D341Med (cell line): ENCODE measurements at regions not wholly inside any gene's neighbourhood (a gene's known extent, or its start where the extent isn't known, plus 50 kb on each side); places are given as distances from the start of the nearest gene placed in this dataset.
"Not testable (repeated sequence)": the region's sequence is repeated elsewhere in the genome, so short reads cannot be mapped to it uniquely, and the experiment has no call there.

ENCODE experiments used
- DNase-seq: peaks from one replicate; pipeline ENCODE4 v3.0.0; 2012; ENCODE audit warnings: low spot score

GRCh38 chr6:27742833-27743573, 169.2 kb downstream of the OR2B2 start:
- no peak for DNase-seq

DNA sequence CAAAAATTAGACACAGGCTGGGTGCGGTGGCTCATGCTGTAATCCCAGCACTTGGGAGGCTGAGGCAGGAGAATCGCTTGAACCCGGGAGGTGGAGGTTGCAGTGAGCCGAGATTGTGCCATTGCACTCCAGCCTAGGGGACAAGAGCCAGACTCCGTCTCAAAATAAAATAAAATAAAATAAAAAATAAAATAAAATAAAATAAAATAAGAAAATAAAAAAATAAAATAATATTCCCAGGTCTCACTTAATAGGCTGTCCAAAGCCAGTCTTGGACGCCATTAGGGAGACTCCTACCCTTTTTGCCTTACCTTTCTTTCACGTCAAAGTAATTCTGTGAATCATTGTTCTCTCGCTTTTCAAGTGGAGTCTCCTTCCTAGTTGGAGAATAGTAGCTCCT, 172.3 kb downstream of the OR2B2 start:
- not testable (repeated sequence) for DNase-seq

- DNase-seq: no peak
Measured at GRCh38 chr6:27736686-27737085, 175.5 kb downstream of the OR2B2 start.

DNA sequence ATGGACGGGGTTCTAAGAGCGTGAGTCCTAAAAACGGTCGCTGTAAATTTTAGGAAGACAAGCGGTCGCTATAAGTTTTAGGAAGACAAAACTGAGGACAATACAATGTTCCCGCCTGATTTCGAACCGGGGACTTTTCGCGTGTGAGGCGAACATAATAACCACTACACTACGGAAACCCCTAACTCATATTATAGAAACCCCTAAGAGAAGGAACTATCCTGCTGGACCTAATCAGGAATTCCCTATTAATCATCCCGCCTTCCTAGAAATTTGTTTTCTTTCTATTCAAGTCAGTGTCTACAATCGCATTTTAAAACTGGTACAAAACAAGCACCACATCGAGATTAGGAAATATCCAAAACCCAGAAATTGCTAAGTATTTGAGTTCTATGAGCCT, 183.8 kb downstream of the OR2B2 start:
- DNase-seq: no peak

- DNase-seq: no peak
Measured at GRCh38 chr6:27726619-27727023, 185.6 kb downstream of the OR2B2 start.

- no peak for DNase-seq
Measured at GRCh38 chr6:27720607-27721580, 191.3 kb downstream of the OR2B2 start.

DNA sequence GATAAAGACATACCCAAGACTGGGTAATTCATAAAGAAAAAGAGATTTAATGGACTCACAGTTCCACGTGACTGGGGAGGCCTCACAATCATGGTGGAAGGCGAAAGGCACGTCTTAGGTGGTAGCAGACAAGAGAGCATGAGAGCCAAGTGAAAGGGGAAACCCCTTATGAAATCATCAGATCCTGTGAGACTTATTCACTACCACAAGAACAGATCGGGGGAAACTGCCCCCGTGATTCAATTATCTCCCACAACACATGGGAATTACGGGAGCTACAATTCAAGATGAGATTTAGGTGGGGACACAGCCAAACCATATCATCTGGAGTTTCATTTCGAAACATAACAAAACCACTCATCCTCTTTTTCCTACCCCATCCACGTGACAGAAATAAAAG, 193.2 kb downstream of the OR2B2 start:
- not testable (repeated sequence) for DNase-seq

- no peak for DNase-seq
Measured at GRCh38 chr6:27706431-27706830, 205.8 kb downstream of the OR2B2 start.

- DNase-seq: no peak
Measured at GRCh38 chr6:27700337-27700736, 211.9 kb downstream of the OR2B2 start.

- DNase-seq: no peak
Measured at GRCh38 chr6:27694547-27694874, 217.7 kb downstream of the OR2B2 start.

- peak; percentile 77 for DNase-seq
Measured at GRCh38 chr6:27693766-27694546, 218.2 kb downstream of the OR2B2 start.

- DNase-seq: not testable (repeated sequence)
Measured at GRCh38 chr6:27692133-27692532, 219.2 kb upstream of the ZNF184 start.

- peak; percentile 58 for DNase-seq
Measured at GRCh38 chr6:27688014-27688586, 215.2 kb upstream of the ZNF184 start.

GRCh38 chr6:27687154-27688013, 214.5 kb upstream of the ZNF184 start:
- DNase-seq: peak; percentile 84

- DNase-seq: no peak
Measured at GRCh38 chr6:27685279-27685678, 212.4 kb upstream of the ZNF184 start.

- peak; percentile 50 for DNase-seq
Measured at GRCh38 chr6:27684264-27685211, 211.6 kb upstream of the ZNF184 start.

- no peak for DNase-seq
Measured at GRCh38 chr6:27679964-27680694, 207.2 kb upstream of the ZNF184 start.

DNA sequence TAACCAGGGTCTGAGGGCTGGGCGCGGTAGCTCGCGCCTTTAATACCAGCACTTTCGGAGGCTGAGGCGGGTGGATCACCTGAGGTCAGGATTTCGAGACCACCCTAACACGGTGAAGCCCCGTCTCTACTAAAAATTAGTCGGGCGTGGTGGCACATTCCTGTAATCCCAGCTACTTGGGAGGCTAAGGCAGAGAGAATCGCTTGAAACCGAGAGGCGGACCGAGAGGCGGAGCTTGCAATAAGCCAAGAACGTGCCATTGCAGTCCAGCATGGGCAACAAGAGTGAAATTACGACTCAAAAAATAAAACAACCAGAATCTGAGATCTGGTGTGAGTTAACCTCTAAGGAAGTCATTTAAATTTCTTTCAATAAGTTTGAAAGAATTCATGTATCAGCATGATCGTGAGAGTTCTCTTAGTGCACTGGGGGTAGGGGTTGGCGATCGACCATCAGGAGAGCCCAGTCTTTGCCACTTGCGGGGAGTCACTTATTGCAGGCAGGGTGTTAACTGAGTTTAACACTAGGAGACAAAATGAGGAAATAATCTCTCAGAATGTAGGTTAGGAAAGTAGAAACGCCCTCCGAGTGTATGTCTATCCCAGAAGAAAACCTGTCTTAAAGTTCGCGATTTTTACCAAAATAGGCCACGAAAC, 206.5 kb upstream of the ZNF184 start:
- no peak for DNase-seq

DNA sequence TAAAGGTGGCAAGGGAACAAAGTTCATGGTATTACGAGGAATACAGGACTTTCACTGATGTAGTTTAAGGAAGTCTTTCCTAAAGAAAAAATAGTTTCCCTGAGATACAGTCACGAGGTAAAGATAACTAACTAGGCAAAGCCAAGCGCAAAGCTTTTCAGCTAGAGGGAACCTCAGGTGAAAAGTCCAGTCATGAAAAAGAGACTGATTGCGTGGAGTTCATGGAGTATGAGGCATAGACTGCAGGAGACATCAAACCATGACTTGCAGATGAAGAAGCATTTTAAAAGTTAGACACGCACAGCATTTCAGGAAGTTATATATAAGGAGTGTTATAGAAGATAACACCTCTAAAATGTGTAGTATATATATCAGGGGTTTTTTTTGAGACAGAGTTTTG, 205.6 kb upstream of the ZNF184 start:
- DNase-seq: no peak
